Activated naive CD4-positive, alpha-beta T cell (primary cell): ENCODE measurements at regions not wholly inside any gene's neighbourhood (a gene's known extent, or its start where the extent isn't known, plus 50 kb on each side); places are given as distances from the start of the nearest gene placed in this dataset.

ENCODE experiments used
- DNase-seq, 4 experiments: peaks; one replicate each; lab custom pipeline; 2025; lab: John Stamatoyannopoulos, UW

- no peak for DNase-seq
These were observed 54.5 kb upstream of the C1QTNF7 start for GRCh38 chr4:15373363-15373762.

- DNase-seq = no peak
These were observed 53.2 kb upstream of the C1QTNF7 start for GRCh38 chr4:15374656-15375055.

- DNase-seq = no peak
These were observed 52.2 kb upstream of the C1QTNF7 start for GRCh38 chr4:15375667-15376066.

- DNase-seq = no peak
These were observed 51.7 kb upstream of the C1QTNF7 start for GRCh38 chr4:15376145-15376544.

- DNase-seq = no peak
These were observed 51.2 kb upstream of the C1QTNF7 start for GRCh38 chr4:15376594-15376993.
